Transverse colon (tissue), 3 donors: ENCODE measurements at regions not wholly inside any gene's neighbourhood (a gene's known extent, or its start where the extent isn't known, plus 50 kb on each side); places are given as distances from the start of the nearest gene placed in this dataset.

Experiments used
- CTCF ChIP-seq, 5 experiments: fragments of 200-600 bp in 3 of 5; fragments of 450-650 bp in 2 of 5; sonication (generic) in 3 of 5; IDR thresholded peaks; 1 replicate in 2 of 5; 2 replicates in 3 of 5; pipeline ENCODE4 v1.5.1; 2016 to 2017; ENCODE audit warnings: antibody characterized with exemption in 5 of 5, inconsistent platforms in 3 of 5, mild to moderate bottlenecking in 2 of 5, moderate library complexity in 1 of 5
- EP300 ChIP-seq: sonication (generic); formaldehyde crosslinking; IDR thresholded peaks from one replicate; pipeline ENCODE4 v1.6.1; 2017; ENCODE audit warnings: antibody characterized with exemption, low read depth
- POLR2A ChIP-seq: fragments of 450-650 bp; IDR thresholded peaks from one replicate; pipeline ENCODE4 v1.6.1; 2016; ENCODE audit warnings: antibody characterized with exemption, mild to moderate bottlenecking, moderate library complexity

GRCh38 chr10:42959833-42960232 lies 117.0 kb upstream of the RET start:
- no peak for TF ChIP-seq CTCF (IDR thresholded peaks at IDR 0.05)
- TF ChIP-seq EP300: no peak
- no peak for TF ChIP-seq POLR2A
